Loucy (cell line): ENCODE measurements at regions not wholly inside any gene's neighbourhood (a gene's known extent, or its start where the extent isn't known, plus 50 kb on each side); places are given as distances from the start of the nearest gene placed in this dataset.

Experiments used
- H2AFZ ChIP-seq: fragments of 200-600 bp; sonication (generic); 2 replicates; pipeline ENCODE4 v1.6.0; 2016; ENCODE audit warnings: antibody characterized with exemption, mild to moderate bottlenecking, low read length, moderate library complexity
- H3F3A ChIP-seq: fragments of 200-600 bp; 2 replicates; pipeline ENCODE4 v1.6.0; 2016; ENCODE audit warnings: antibody characterized with exemption, low read depth, mild to moderate bottlenecking
- H3K27me3 ChIP-seq: fragments of 200-600 bp; sonication (generic); 2 replicates; pipeline ENCODE4 v1.6.1; 2014; ENCODE audit warnings: low read length, mild to moderate bottlenecking; ENCODE audit not compliant: insufficient read depth, poor library complexity, severe bottlenecking
- H3K36me3 ChIP-seq: fragments of 200-600 bp; sonication (generic); 2 replicates; pipeline ENCODE4 v1.6.1; 2016; ENCODE audit warnings: low read length; ENCODE audit not compliant: insufficient read depth
- H3K4me1 ChIP-seq: fragments of 200-600 bp; sonication (generic); 2 replicates; pipeline ENCODE4 v1.5.1; 2014; ENCODE audit warnings: low read length, mild to moderate bottlenecking; ENCODE audit not compliant: insufficient read depth, poor library complexity, severe bottlenecking
- H3K4me2 ChIP-seq: fragments of 200-600 bp; sonication (generic); 2 replicates; pipeline ENCODE4 v1.6.0; 2014; ENCODE audit warnings: antibody characterized with exemption, low read length, low read depth, mild to moderate bottlenecking; ENCODE audit not compliant: poor library complexity, severe bottlenecking
- H3K4me3 ChIP-seq: fragments of 200-600 bp; sonication (generic); 2 replicates; pipeline ENCODE4 v1.5.1; 2014; ENCODE audit warnings: low read length, mild to moderate bottlenecking, mixed read lengths; ENCODE audit not compliant: poor library complexity, severe bottlenecking
- H3K79me2 ChIP-seq: fragments of 200-600 bp; sonication (generic); 2 replicates; pipeline ENCODE4 v1.6.1; 2014; ENCODE audit warnings: low read length; ENCODE audit not compliant: insufficient read depth
- H3K9ac ChIP-seq: fragments of 200-600 bp; sonication (generic); 2 replicates; pipeline ENCODE4 v1.6.0; 2014; ENCODE audit warnings: mild to moderate bottlenecking, low read depth, low read length, moderate library complexity; ENCODE audit not compliant: poor library complexity, severe bottlenecking
- H3K9me2 ChIP-seq: fragments of 200-600 bp; sonication (generic); replicated peaks from 2 replicates; pipeline ENCODE4 v1.6.1; 2016; ENCODE audit warnings: low read depth, low read length, mixed read lengths
- H3K9me3 ChIP-seq: fragments of 200-600 bp; sonication (generic); 2 replicates; pipeline ENCODE4 v1.6.1; 2014; ENCODE audit warnings: mild to moderate bottlenecking, antibody characterized with exemption, low read length, low read depth; ENCODE audit not compliant: insufficient read depth
- H4K20me1 ChIP-seq: fragments of 200-600 bp; sonication (generic); 2 replicates; pipeline ENCODE4 v1.6.0; 2014; ENCODE audit warnings: antibody characterized with exemption, low read length, mild to moderate bottlenecking; ENCODE audit not compliant: insufficient read depth, poor library complexity, severe bottlenecking
- CTCF ChIP-seq: fragments of 200-600 bp; sonication (generic); conservative IDR thresholded peaks from 2 replicates; pipeline ENCODE4 v1.5.1; 2014; ENCODE audit warnings: mild to moderate bottlenecking, antibody characterized with exemption, low read length
- EZH2phosphoT487 ChIP-seq: fragments of 200-600 bp; IDR thresholded peaks from 2 replicates; pipeline ENCODE4 v1.6.1; 2018; ENCODE audit warnings: antibody characterized with exemption, mild to moderate bottlenecking, moderate library complexity, borderline replicate concordance

- TF ChIP-seq EZH2phosphoT487, result no peak
- TF ChIP-seq CTCF, result no peak
- peaks cover 11% of the 10 kb centered on the region for H3K4me1 ChIP-seq
- H3K9ac ChIP-seq, result peak overlapping the region; percentile 69
- peak overlapping the region; percentile 79 for H3K4me2 ChIP-seq
- H3K36me3 ChIP-seq, result no peaks in the 10 kb centered on the region
- no peaks in the 10 kb centered on the region for H3F3A ChIP-seq
- H3K9me2 ChIP-seq, result no peaks in the 10 kb centered on the region
- H3K9me3 ChIP-seq, result no peaks in the 10 kb centered on the region
- peak overlapping the region; percentile 92 for H2AFZ ChIP-seq
- peak overlapping the region; percentile 75 for H3K4me3 ChIP-seq
- H4K20me1 ChIP-seq, result no peaks in the 10 kb centered on the region
- no peaks in the 10 kb centered on the region for H3K27me3 ChIP-seq
- no peaks in the 10 kb centered on the region for H3K79me2 ChIP-seq
These were observed 83.4 kb upstream of the PELI1 start for GRCh38 chr2:64227603-64228125.

- peak overlapping the region; percentile 75 for H3K4me3 ChIP-seq
- no peaks in the 10 kb centered on the region for H3K9me3 ChIP-seq
- no peaks in the 10 kb centered on the region for H3K9me2 ChIP-seq
- H2AFZ ChIP-seq, result peak overlapping the region; percentile 92
- peak overlapping the region; percentile 79 for H3K4me2 ChIP-seq
- no peak for TF ChIP-seq EZH2phosphoT487
- no peak for TF ChIP-seq CTCF
- no peaks in the 10 kb centered on the region for H4K20me1 ChIP-seq
- H3K9ac ChIP-seq, result peak overlapping the region; percentile 69
- no peaks in the 10 kb centered on the region for H3K27me3 ChIP-seq
- no peaks in the 10 kb centered on the region for H3K79me2 ChIP-seq
- H3K4me1 ChIP-seq, result peaks cover 11% of the 10 kb centered on the region
- no peaks in the 10 kb centered on the region for H3F3A ChIP-seq
- H3K36me3 ChIP-seq, result no peaks in the 10 kb centered on the region
These were observed 84.0 kb upstream of the PELI1 start for GRCh38 chr2:64228126-64228678.

- Histone ChIP-seq H3K36me3 (no peaks in the 10 kb centered on the region), H3K9me2 (no peaks in the 10 kb centered on the region), H3K27me3 (no peaks in the 10 kb centered on the region), H3K9ac (peak overlapping the region; percentile 69), H3K4me2 (peak overlapping the region; percentile 79), H3K79me2 (no peaks in the 10 kb centered on the region), H2AFZ (peak overlapping the region; percentile 92), H4K20me1 (no peaks in the 10 kb centered on the region), H3K9me3 (no peaks in the 10 kb centered on the region), H3F3A (no peaks in the 10 kb centered on the region), H3K4me1 (peaks cover 11% of the 10 kb centered on the region), H3K4me3 (peak overlapping the region; percentile 75)
- TF ChIP-seq CTCF (no peak), EZH2phosphoT487 (no peak)
These were observed 84.7 kb upstream of the PELI1 start for GRCh38 chr2:64228918-64229317.
